ENCODE measurements at regions not wholly inside any gene's neighbourhood (a gene's known extent, or its start where the extent isn't known, plus 50 kb on each side); places are given as distances from the start of the nearest gene placed in this dataset.

DNA sequence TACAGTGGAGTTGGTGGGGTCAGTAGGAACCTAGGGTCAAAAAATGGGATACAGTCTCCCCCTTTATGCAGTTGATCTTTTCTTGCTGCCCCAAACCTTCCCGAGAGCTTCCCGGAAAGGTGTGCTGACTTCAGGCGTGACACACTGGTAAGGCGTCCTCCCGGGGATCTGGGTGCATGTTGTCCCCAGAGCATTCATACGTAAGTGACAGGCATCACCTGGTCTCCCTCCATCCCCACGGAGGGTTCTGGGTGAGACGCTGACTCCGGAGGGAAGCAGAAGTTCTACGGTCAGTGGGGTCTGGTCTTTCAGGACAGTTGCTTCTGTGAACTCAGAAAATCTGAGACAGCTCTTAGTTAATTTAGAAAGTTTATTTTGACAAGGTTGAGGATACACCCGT lies 159.6 kb upstream of the RTL1 start:
- TF ChIP-seq, protein P1, sequence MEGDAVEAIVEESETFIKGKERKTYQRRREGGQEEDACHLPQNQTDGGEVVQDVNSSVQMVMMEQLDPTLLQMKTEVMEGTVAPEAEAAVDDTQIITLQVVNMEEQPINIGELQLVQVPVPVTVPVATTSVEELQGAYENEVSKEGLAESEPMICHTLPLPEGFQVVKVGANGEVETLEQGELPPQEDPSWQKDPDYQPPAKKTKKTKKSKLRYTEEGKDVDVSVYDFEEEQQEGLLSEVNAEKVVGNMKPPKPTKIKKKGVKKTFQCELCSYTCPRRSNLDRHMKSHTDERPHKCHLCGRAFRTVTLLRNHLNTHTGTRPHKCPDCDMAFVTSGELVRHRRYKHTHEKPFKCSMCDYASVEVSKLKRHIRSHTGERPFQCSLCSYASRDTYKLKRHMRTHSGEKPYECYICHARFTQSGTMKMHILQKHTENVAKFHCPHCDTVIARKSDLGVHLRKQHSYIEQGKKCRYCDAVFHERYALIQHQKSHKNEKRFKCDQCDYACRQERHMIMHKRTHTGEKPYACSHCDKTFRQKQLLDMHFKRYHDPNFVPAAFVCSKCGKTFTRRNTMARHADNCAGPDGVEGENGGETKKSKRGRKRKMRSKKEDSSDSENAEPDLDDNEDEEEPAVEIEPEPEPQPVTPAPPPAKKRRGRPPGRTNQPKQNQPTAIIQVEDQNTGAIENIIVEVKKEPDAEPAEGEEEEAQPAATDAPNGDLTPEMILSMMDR (IDR thresholded peaks at IDR 0.05), result no peak
- TF ChIP-seq ZFX (IDR thresholded peaks at IDR 0.05; ENCODE audit: borderline replicate concordance), result no peak

All from 22Rv1 (cell line).